CD14-positive monocyte (primary cell): ENCODE measurements at regions not wholly inside any gene's neighbourhood (a gene's known extent, or its start where the extent isn't known, plus 50 kb on each side); places are given as distances from the start of the nearest gene placed in this dataset.

Experiments
- DNase-seq, 3 donors: peaks; one replicate each; pipeline ENCODE4 v3.0.0-alpha.2; 2011 to 2022
- H2AFZ ChIP-seq: 2 replicates; pipeline ENCODE4 v1.6.0; 2012; ENCODE audit warnings: mild to moderate bottlenecking, low read depth, low read length, inconsistent platforms; ENCODE audit not compliant: insufficient read depth, poor library complexity, severe bottlenecking
- H3K27ac ChIP-seq, 2 donors: 1 replicate in 1 of 2; 2 replicates in 1 of 2; pipeline ENCODE4 v1.5.1; 2012 to 2013; ENCODE audit warnings: low read length in 2 of 2, control low read depth in 1 of 2, inconsistent platforms in 1 of 2, low read depth in 1 of 2, mild to moderate bottlenecking in 1 of 2
- H3K27me3 ChIP-seq, 2 donors: one replicate each; pipeline versions ENCODE4 v1.6.0 to v1.6.1; 2011 to 2013; ENCODE audit warnings: low read length in 2 of 2; ENCODE audit not compliant: control insufficient read depth in 2 of 2, insufficient read depth in 2 of 2
- H3K36me3 ChIP-seq, 2 donors: replicated peaks in 1 of 2; 1 replicate in 1 of 2; 2 replicates in 1 of 2; pipeline versions ENCODE4 v1.5.1 to v1.6.1; 2012 to 2013; ENCODE audit warnings: low read length in 2 of 2, control low read depth in 1 of 2, inconsistent platforms in 1 of 2, mild to moderate bottlenecking in 1 of 2; ENCODE audit not compliant: insufficient read depth in 2 of 2, control insufficient read depth in 1 of 2
- H3K4me1 ChIP-seq, 2 donors: 1 replicate in 1 of 2; 2 replicates in 1 of 2; pipeline versions ENCODE4 v1.5.1 to v1.6.1; 2012 to 2013; ENCODE audit warnings: low read length in 2 of 2, control low read depth in 1 of 2, inconsistent platforms in 1 of 2, mild to moderate bottlenecking in 1 of 2, moderate library complexity in 1 of 2; ENCODE audit not compliant: insufficient read depth in 2 of 2, control insufficient read depth in 1 of 2
- H3K4me2 ChIP-seq: replicated peaks from 2 replicates; pipeline ENCODE3; 2012; ENCODE audit warnings: low read length, moderate library complexity, mild to moderate bottlenecking; ENCODE audit not compliant: poor library complexity, severe bottlenecking; ENCODE audit errors: extremely low read depth
- H3K4me3 ChIP-seq, 3 experiments: fragments of 200-600 bp in 1 of 3; sonication (generic) in 1 of 3; replicated peaks in 1 of 3; 1 replicate in 2 of 3; 2 replicates in 1 of 3; pipeline ENCODE4 v1.5.1; 2011 to 2013; ENCODE audit warnings: low read length in 3 of 3, mild to moderate bottlenecking in 3 of 3, control low read depth in 2 of 3, low read depth in 2 of 3, inconsistent platforms in 1 of 3, moderate library complexity in 1 of 3
- H3K79me2 ChIP-seq: 2 replicates; pipeline ENCODE4 v1.6.0; 2012; ENCODE audit warnings: mild to moderate bottlenecking, control low read depth, inconsistent platforms, low read length, moderate library complexity; ENCODE audit not compliant: insufficient read depth
- H3K9ac ChIP-seq: 2 replicates; pipeline ENCODE4 v1.6.0; 2017; ENCODE audit warnings: low read length, mild to moderate bottlenecking; ENCODE audit not compliant: insufficient read depth, poor library complexity, severe bottlenecking
- H3K9me3 ChIP-seq, 2 donors: replicated peaks in 1 of 2; 1 replicate in 1 of 2; 2 replicates in 1 of 2; pipeline versions ENCODE4 v1.5.1 to v1.6.1; 2012 to 2013; ENCODE audit warnings: low read length in 2 of 2, control low read depth in 1 of 2; ENCODE audit not compliant: control insufficient read depth in 1 of 2, insufficient read depth in 1 of 2
- H4K20me1 ChIP-seq: 2 replicates; pipeline ENCODE4 v1.6.0; 2012; ENCODE audit warnings: mild to moderate bottlenecking, low read length, control low read depth, moderate library complexity; ENCODE audit not compliant: insufficient read depth
- H3K27ac Mint-ChIP-seq, 7 donors: one replicate each; pipeline ENCODE4 v1.8.0; 2020; ENCODE audit warnings: mild to moderate bottlenecking in 7 of 7, mixed read lengths in 7 of 7, moderate library complexity in 6 of 7, inconsistent platforms in 2 of 7
- H3K27me3 Mint-ChIP-seq, 3 donors: one replicate each; pipeline ENCODE4 v1.8.0; 2021 to 2022; ENCODE audit warnings: low read depth in 3 of 3, mild to moderate bottlenecking in 3 of 3, mixed read lengths in 3 of 3, moderate library complexity in 3 of 3, inconsistent platforms in 1 of 3
- H3K36me3 Mint-ChIP-seq, 2 donors: one replicate each; pipeline ENCODE4 v1.8.0; 2020; ENCODE audit warnings: mixed read lengths in 2 of 2, inconsistent platforms in 1 of 2, mild to moderate bottlenecking in 1 of 2
- H3K4me1 Mint-ChIP-seq: one replicate; pipeline ENCODE4 v1.8.0; 2020; ENCODE audit warnings: mild to moderate bottlenecking, mixed read lengths
- H3K4me3 Mint-ChIP-seq, 2 donors: one replicate each; pipeline ENCODE4 v1.8.0; 2020; ENCODE audit warnings: mild to moderate bottlenecking in 2 of 2, mixed read lengths in 2 of 2, moderate library complexity in 1 of 2
- H3K9me3 Mint-ChIP-seq, 7 donors: one replicate each; pipeline ENCODE4 v1.8.0; 2020 to 2022; ENCODE audit warnings: mixed read lengths in 7 of 7, mild to moderate bottlenecking in 6 of 7, moderate library complexity in 6 of 7, inconsistent platforms in 2 of 7
- WGBS: methylation state at CpG from one replicate; pipeline ENCODE4 v1.1.5; 2013; ENCODE audit warnings: missing lambda C conversion rate; ENCODE audit not compliant: insufficient coverage; 5-methylcytosine and 5-hydroxymethylcytosine counted together
- intact Hi-C, 2 donors: fragments of 100-400 bp; cut with micrococcal nuclease; formaldehyde crosslinking; loops; one replicate each; pipeline versions ENCODE4 v1.15.0 to v1.15.1; 2023
- TF ChIP-seq, protein P1 (sequence below): fragments of 200-600 bp; IDR thresholded peaks from one replicate; pipeline ENCODE4 v1.8.0; 2022; ENCODE audit warnings: antibody characterized with exemption, mild to moderate bottlenecking

DNA sequence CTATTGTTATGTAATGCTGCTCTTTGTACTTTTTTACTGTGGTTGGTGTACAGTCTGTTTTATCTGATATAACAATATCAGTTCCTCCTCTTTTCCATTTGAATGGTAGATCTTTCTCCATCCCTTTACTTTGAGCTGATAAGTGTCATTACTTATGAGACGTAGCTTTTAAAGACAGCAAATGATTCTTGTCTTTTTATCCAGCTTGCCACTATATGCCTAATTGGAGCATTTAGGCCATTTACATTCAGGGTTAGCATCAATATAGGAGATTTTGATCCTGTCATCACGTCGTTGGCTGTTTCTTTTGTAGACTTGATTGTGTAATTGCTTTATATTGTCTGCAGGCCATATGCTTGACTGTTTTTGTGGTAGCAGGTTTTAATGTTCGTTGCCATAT, 894.2 kb upstream of the ATXN8OS start:
- no peaks in the 10 kb centered on the region for H4K20me1 ChIP-seq
- no CpG with 5 or more reads among the region's 4 CpGs for WGBS
- H3K9ac ChIP-seq, result no peak overlapping the region
- no peaks in the 10 kb centered on the region for H3K36me3 ChIP-seq
- Mint-ChIP-seq H3K27me3 (no peaks in the 10 kb centered on the region), H3K4me1 (no peaks in the 10 kb centered on the region), H3K4me3 (no peak overlapping the region), H3K27ac (no peak overlapping the region), H3K36me3 (no peaks in the 10 kb centered on the region), H3K9me3 (peaks cover 0 to 6% (median 3%) of the 10 kb centered on the region in 7 donors)
- TF ChIP-seq, protein P1, sequence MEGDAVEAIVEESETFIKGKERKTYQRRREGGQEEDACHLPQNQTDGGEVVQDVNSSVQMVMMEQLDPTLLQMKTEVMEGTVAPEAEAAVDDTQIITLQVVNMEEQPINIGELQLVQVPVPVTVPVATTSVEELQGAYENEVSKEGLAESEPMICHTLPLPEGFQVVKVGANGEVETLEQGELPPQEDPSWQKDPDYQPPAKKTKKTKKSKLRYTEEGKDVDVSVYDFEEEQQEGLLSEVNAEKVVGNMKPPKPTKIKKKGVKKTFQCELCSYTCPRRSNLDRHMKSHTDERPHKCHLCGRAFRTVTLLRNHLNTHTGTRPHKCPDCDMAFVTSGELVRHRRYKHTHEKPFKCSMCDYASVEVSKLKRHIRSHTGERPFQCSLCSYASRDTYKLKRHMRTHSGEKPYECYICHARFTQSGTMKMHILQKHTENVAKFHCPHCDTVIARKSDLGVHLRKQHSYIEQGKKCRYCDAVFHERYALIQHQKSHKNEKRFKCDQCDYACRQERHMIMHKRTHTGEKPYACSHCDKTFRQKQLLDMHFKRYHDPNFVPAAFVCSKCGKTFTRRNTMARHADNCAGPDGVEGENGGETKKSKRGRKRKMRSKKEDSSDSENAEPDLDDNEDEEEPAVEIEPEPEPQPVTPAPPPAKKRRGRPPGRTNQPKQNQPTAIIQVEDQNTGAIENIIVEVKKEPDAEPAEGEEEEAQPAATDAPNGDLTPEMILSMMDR, result no peak
- no peak overlapping the region for H3K27ac ChIP-seq
- H3K4me1 ChIP-seq, result no peaks in the 10 kb centered on the region
- H3K79me2 ChIP-seq, result no peaks in the 10 kb centered on the region
- peaks cover 9 to 10% of the 10 kb centered on the region in 2 donors for H3K9me3 ChIP-seq
- intact Hi-C loops, result no loop called here
- H2AFZ ChIP-seq, result no peak overlapping the region
- H3K4me3 ChIP-seq, result no peak overlapping the region
- no peaks in the 10 kb centered on the region for H3K27me3 ChIP-seq
- no peak for DNase-seq
- H3K4me2 ChIP-seq, result no peak overlapping the region

DNA sequence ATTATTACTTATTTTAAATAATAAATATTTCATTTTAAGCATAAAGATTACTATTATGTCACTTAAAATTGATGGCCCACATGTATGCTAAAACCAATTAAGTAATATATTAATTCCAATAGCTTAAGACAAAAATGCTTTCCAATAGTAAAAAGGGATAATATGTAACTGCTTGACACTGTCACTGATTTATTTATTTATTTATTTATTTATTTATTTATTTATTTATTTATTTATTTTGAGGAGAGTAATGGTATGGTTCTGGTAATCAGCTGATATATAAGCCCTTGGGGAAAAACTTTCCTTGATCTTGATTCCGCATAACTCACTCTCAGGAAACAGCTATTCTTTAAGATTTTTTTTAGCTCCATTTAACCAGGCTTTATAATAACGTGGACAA, 903.0 kb upstream of the ATXN8OS start:
- Mint-ChIP-seq H3K9me3 (peaks cover 0 to 5% (median 3%) of the 10 kb centered on the region in 7 donors), H3K36me3 (no peaks in the 10 kb centered on the region), H3K4me3 (no peak overlapping the region), H3K4me1 (no peaks in the 10 kb centered on the region), H3K27ac (no peak overlapping the region), H3K27me3 (no peaks in the 10 kb centered on the region)
- WGBS, result no CpG with 5 or more reads among the region's 2 CpGs
- no peaks in the 10 kb centered on the region for H3K9me3 ChIP-seq
- DNase-seq, result no peak
- no peaks in the 10 kb centered on the region for H3K79me2 ChIP-seq
- no peaks in the 10 kb centered on the region for H3K36me3 ChIP-seq
- H3K27ac ChIP-seq, result no peak overlapping the region
- H3K27me3 ChIP-seq, result no peaks in the 10 kb centered on the region
- TF ChIP-seq, protein P1, result no peak
- H3K4me3 ChIP-seq, result no peak overlapping the region
- no peaks in the 10 kb centered on the region for H4K20me1 ChIP-seq
- H2AFZ ChIP-seq, result no peak overlapping the region
- H3K9ac ChIP-seq, result no peak overlapping the region
- H3K4me1 ChIP-seq, result no peaks in the 10 kb centered on the region
- intact Hi-C loops, result no loop called here
- H3K4me2 ChIP-seq, result no peak overlapping the region
